WTC11 (cell line): ENCODE measurements at regions not wholly inside any gene's neighbourhood (a gene's known extent, or its start where the extent isn't known, plus 50 kb on each side); places are given as distances from the start of the nearest gene placed in this dataset.

Experiments used
- ATAC-seq: fragments of 200-7000 bp; cut with Tn5 transposase; 2 replicates; pipeline ENCODE4 v1.10.0; 2021; ENCODE audit warnings: mild to moderate bottlenecking, moderate library complexity
- CTCF ChIA-PET: fragments of 300-600 bp; sonication (Branson Sonifier 250); formaldehyde crosslinking; loops from one replicate; lab custom pipeline; 2021; ENCODE audit warnings: antibody characterized with exemption; lab: Charles Lee
- POLR2A ChIA-PET: fragments of 350-600 bp; sonication (Branson Sonifier 250); formaldehyde crosslinking; loops from one replicate; lab custom pipeline; 2021; ENCODE audit warnings: antibody characterized with exemption; lab: Charles Lee
- DNase-seq: peaks from one replicate; pipeline ENCODE4 v3.0.0; 2021; ENCODE audit warnings: low spot score
- H3K27ac Mint-ChIP-seq: 2 replicates; pipeline ENCODE4 v1.8.0; 2021; ENCODE audit warnings: mixed read lengths
- H3K27me3 Mint-ChIP-seq: 2 replicates; pipeline ENCODE4 v1.8.0; 2021; ENCODE audit warnings: low read depth, mild to moderate bottlenecking, moderate library complexity, mixed read lengths
- H3K36me3 Mint-ChIP-seq: 2 replicates; pipeline ENCODE4 v1.8.0; 2021; ENCODE audit warnings: mixed read lengths
- H3K4me1 Mint-ChIP-seq: 2 replicates; pipeline ENCODE4 v1.8.0; 2022; ENCODE audit warnings: mixed read lengths
- H3K4me3 Mint-ChIP-seq: 2 replicates; pipeline ENCODE4 v1.8.0; 2021; ENCODE audit warnings: mild to moderate bottlenecking, moderate library complexity, mixed read lengths
- H3K9me3 Mint-ChIP-seq: 2 replicates; pipeline ENCODE4 v1.8.0; 2021; ENCODE audit warnings: mixed read lengths
- ESRRA ChIP-seq: sonication (generic); formaldehyde crosslinking; IDR thresholded peaks from 2 replicates; pipeline ENCODE4 v1.8.1; 2022; ENCODE audit warnings: mild to moderate bottlenecking, missing genetic modification reagents, borderline replicate concordance
- FOXJ3 ChIP-seq: sonication (generic); formaldehyde crosslinking; IDR thresholded peaks from 2 replicates; pipeline ENCODE4 v1.9.0; 2021; ENCODE audit warnings: missing genetic modification reagents, mild to moderate bottlenecking, borderline replicate concordance
- GRHL2 ChIP-seq: fragments of 250-450 bp; sonication (Bioruptor Pico); IDR thresholded peaks from 2 replicates; pipeline ENCODE4 v1.8.0; 2022; ENCODE audit warnings: mild to moderate bottlenecking, moderate library complexity; ENCODE audit not compliant: insufficient replicate concordance, severe bottlenecking
- JAZF1 ChIP-seq: fragments of 250-450 bp; sonication (Bioruptor Pico); IDR thresholded peaks from 2 replicates; pipeline ENCODE4 v1.9.0; 2021; ENCODE audit warnings: moderate library complexity, mild to moderate bottlenecking, inconsistent platforms
- KAT7 ChIP-seq: sonication (generic); formaldehyde crosslinking; IDR thresholded peaks from 2 replicates; pipeline ENCODE4 v1.8.1; 2023; ENCODE audit warnings: missing genetic modification reagents, mild to moderate bottlenecking, borderline replicate concordance
- MXD4 ChIP-seq: fragments of 250-450 bp; sonication (Bioruptor Pico); IDR thresholded peaks from 2 replicates; pipeline ENCODE4 v1.8.0; 2021; ENCODE audit warnings: mild to moderate bottlenecking, moderate library complexity, borderline replicate concordance
- MYBL2 ChIP-seq: sonication (generic); formaldehyde crosslinking; IDR thresholded peaks from 2 replicates; pipeline ENCODE4 v1.8.1; 2023; ENCODE audit warnings: mild to moderate bottlenecking, moderate library complexity, missing genetic modification reagents
- NR3C1 ChIP-seq: sonication (generic); formaldehyde crosslinking; conservative IDR thresholded peaks from 2 replicates; pipeline ENCODE4 v1.8.1; 2023; ENCODE audit warnings: low read depth, mild to moderate bottlenecking, missing genetic modification reagents
- RORB ChIP-seq: fragments of 250-450 bp; sonication (Bioruptor Pico); IDR thresholded peaks from 2 replicates; pipeline ENCODE4 v1.9.0; 2021; ENCODE audit warnings: mild to moderate bottlenecking
- SMAD3 ChIP-seq: sonication (generic); formaldehyde crosslinking; IDR thresholded peaks from 2 replicates; pipeline ENCODE4 v1.8.0; 2022; ENCODE audit warnings: missing genetic modification reagents, mild to moderate bottlenecking, borderline replicate concordance
- TCF7 ChIP-seq: sonication (generic); formaldehyde crosslinking; IDR thresholded peaks from 2 replicates; pipeline ENCODE4 v1.8.0; 2022; ENCODE audit warnings: mild to moderate bottlenecking, low read depth, missing genetic modification reagents, moderate library complexity
- ZNF138 ChIP-seq: sonication (generic); formaldehyde crosslinking; conservative IDR thresholded peaks from 2 replicates; pipeline ENCODE4 v1.8.1; 2022; ENCODE audit warnings: mild to moderate bottlenecking, moderate library complexity, missing genetic modification reagents
- ZNF671 ChIP-seq: fragments of 250-450 bp; sonication (Bioruptor Pico); IDR thresholded peaks from 2 replicates; pipeline ENCODE4 v1.8.0; 2021; ENCODE audit warnings: mild to moderate bottlenecking
- TF ChIP-seq, protein P1 (sequence below): fragments of 250-450 bp; sonication (Bioruptor Pico); IDR thresholded peaks from 2 replicates; pipeline ENCODE4 v1.9.0; 2021; ENCODE audit warnings: moderate library complexity, mild to moderate bottlenecking, inconsistent platforms, borderline replicate concordance
- TF ChIP-seq, protein P2 (sequence below): sonication (generic); formaldehyde crosslinking; IDR thresholded peaks from 2 replicates; pipeline ENCODE4 v1.8.0; 2023; ENCODE audit warnings: missing genetic modification reagents
- TF ChIP-seq, protein P3 (sequence below): sonication (generic); formaldehyde crosslinking; IDR thresholded peaks from 2 replicates; pipeline ENCODE4 v1.8.0; 2022; ENCODE audit warnings: mild to moderate bottlenecking, missing genetic modification reagents
- TF ChIP-seq, protein P4 (sequence below): sonication (generic); formaldehyde crosslinking; IDR thresholded peaks from 2 replicates; pipeline ENCODE4 v1.8.1; 2022; ENCODE audit warnings: mild to moderate bottlenecking, missing genetic modification reagents, moderate library complexity, borderline replicate concordance
- TF ChIP-seq, protein P5 (sequence below): fragments of 250-450 bp; sonication (Bioruptor Pico); IDR thresholded peaks from 2 replicates; pipeline ENCODE4 v1.9.0; 2021; ENCODE audit warnings: mild to moderate bottlenecking
- TF ChIP-seq, protein P6 (sequence below): sonication (generic); formaldehyde crosslinking; IDR thresholded peaks from 2 replicates; pipeline ENCODE4 v1.8.1; 2023; ENCODE audit warnings: mild to moderate bottlenecking, missing genetic modification reagents

DNA sequence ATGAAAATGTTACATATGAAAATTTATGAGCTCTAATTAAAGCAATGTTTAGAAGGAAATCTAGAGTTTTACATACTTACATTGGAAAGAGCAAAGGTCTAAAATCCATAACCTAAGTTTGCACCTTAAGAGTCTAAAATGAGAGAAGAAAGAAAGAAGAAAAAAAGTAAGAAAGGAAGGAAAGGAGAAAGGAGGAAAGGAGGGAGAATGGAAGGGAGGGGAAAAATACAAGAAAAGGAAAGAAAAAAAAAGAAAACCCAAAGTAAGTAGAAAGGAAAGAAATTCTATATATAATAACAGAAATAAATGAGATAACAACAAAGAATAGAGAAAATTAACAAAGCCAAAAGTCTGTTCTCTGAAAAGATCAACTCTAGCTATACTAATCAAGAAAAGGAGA lies 122.6 kb downstream of the BCL2L11 start:
- H3K4me3 Mint-ChIP-seq: no peak overlapping the region
- ATAC-seq (no peak), DNase-seq (no peak)
- no peaks in the 10 kb centered on the region for H3K27me3 Mint-ChIP-seq
- no peaks in the 10 kb centered on the region for H3K9me3 Mint-ChIP-seq
- TF ChIP-seq JAZF1 (CRISPR knock-in tag): no peak
- TF ChIP-seq NR3C1 (CRISPR knock-in tag): no peak
- TF ChIP-seq, protein P1, sequence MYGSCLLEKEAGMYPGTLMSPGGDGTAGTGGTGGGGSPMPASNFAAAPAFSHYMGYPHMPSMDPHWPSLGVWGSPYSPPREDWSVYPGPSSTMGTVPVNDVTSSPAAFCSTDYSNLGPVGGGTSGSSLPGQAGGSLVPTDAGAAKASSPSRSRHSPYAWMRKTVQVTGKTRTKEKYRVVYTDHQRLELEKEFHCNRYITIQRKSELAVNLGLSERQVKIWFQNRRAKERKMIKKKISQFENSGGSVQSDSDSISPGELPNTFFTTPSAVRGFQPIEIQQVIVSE: no peak
- no peak for TF ChIP-seq MXD4
- TF ChIP-seq FOXJ3 (CRISPR knock-in tag): no peak
- no peak for TF ChIP-seq ZNF138 (CRISPR knock-in tag)
- TF ChIP-seq, protein P2, sequence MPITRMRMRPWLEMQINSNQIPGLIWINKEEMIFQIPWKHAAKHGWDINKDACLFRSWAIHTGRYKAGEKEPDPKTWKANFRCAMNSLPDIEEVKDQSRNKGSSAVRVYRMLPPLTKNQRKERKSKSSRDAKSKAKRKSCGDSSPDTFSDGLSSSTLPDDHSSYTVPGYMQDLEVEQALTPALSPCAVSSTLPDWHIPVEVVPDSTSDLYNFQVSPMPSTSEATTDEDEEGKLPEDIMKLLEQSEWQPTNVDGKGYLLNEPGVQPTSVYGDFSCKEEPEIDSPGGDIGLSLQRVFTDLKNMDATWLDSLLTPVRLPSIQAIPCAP (CRISPR knock-in tag): no peak
- no peak for TF ChIP-seq ZNF671 (CRISPR knock-in tag)
- TF ChIP-seq, protein P3, sequence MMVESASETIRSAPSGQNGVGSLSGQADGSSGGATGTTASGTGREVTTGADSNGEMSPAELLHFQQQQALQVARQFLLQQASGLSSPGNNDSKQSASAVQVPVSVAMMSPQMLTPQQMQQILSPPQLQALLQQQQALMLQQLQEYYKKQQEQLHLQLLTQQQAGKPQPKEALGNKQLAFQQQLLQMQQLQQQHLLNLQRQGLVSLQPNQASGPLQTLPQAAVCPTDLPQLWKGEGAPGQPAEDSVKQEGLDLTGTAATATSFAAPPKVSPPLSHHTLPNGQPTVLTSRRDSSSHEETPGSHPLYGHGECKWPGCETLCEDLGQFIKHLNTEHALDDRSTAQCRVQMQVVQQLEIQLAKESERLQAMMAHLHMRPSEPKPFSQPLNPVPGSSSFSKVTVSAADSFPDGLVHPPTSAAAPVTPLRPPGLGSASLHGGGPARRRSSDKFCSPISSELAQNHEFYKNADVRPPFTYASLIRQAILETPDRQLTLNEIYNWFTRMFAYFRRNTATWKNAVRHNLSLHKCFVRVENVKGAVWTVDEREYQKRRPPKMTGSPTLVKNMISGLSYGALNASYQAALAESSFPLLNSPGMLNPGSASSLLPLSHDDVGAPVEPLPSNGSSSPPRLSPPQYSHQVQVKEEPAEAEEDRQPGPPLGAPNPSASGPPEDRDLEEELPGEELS (CRISPR knock-in tag): no peak
- no peak for TF ChIP-seq RORB (CRISPR knock-in tag)
- TF ChIP-seq MYBL2 (CRISPR knock-in tag): no peak
- TF ChIP-seq KAT7 (CRISPR knock-in tag): no peak
- TF ChIP-seq ESRRA (CRISPR knock-in tag): no peak
- no peak for TF ChIP-seq GRHL2 (CRISPR knock-in tag)
- TF ChIP-seq TCF7: no peak
- TF ChIP-seq SMAD3 (CRISPR knock-in tag): no peak
- TF ChIP-seq, protein P4, sequence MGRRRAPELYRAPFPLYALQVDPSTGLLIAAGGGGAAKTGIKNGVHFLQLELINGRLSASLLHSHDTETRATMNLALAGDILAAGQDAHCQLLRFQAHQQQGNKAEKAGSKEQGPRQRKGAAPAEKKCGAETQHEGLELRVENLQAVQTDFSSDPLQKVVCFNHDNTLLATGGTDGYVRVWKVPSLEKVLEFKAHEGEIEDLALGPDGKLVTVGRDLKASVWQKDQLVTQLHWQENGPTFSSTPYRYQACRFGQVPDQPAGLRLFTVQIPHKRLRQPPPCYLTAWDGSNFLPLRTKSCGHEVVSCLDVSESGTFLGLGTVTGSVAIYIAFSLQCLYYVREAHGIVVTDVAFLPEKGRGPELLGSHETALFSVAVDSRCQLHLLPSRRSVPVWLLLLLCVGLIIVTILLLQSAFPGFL: no peak
- TF ChIP-seq, protein P5, sequence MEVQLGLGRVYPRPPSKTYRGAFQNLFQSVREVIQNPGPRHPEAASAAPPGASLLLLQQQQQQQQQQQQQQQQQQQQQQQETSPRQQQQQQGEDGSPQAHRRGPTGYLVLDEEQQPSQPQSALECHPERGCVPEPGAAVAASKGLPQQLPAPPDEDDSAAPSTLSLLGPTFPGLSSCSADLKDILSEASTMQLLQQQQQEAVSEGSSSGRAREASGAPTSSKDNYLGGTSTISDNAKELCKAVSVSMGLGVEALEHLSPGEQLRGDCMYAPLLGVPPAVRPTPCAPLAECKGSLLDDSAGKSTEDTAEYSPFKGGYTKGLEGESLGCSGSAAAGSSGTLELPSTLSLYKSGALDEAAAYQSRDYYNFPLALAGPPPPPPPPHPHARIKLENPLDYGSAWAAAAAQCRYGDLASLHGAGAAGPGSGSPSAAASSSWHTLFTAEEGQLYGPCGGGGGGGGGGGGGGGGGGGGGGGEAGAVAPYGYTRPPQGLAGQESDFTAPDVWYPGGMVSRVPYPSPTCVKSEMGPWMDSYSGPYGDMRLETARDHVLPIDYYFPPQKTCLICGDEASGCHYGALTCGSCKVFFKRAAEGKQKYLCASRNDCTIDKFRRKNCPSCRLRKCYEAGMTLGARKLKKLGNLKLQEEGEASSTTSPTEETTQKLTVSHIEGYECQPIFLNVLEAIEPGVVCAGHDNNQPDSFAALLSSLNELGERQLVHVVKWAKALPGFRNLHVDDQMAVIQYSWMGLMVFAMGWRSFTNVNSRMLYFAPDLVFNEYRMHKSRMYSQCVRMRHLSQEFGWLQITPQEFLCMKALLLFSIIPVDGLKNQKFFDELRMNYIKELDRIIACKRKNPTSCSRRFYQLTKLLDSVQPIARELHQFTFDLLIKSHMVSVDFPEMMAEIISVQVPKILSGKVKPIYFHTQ (CRISPR knock-in tag): no peak
- TF ChIP-seq, protein P6, sequence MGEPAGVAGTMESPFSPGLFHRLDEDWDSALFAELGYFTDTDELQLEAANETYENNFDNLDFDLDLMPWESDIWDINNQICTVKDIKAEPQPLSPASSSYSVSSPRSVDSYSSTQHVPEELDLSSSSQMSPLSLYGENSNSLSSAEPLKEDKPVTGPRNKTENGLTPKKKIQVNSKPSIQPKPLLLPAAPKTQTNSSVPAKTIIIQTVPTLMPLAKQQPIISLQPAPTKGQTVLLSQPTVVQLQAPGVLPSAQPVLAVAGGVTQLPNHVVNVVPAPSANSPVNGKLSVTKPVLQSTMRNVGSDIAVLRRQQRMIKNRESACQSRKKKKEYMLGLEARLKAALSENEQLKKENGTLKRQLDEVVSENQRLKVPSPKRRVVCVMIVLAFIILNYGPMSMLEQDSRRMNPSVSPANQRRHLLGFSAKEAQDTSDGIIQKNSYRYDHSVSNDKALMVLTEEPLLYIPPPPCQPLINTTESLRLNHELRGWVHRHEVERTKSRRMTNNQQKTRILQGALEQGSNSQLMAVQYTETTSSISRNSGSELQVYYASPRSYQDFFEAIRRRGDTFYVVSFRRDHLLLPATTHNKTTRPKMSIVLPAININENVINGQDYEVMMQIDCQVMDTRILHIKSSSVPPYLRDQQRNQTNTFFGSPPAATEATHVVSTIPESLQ (CRISPR knock-in tag): no peak
- ChIA-PET CTCF (no interaction called here), POLR2A (no interaction called here)
- no peaks in the 10 kb centered on the region for H3K4me1 Mint-ChIP-seq
- H3K36me3 Mint-ChIP-seq: no peaks in the 10 kb centered on the region
- no peak overlapping the region for H3K27ac Mint-ChIP-seq
